GM19023 (cell line): ENCODE measurements at regions not wholly inside any gene's neighbourhood (a gene's known extent, or its start where the extent isn't known, plus 50 kb on each side); places are given as distances from the start of the nearest gene placed in this dataset.
A peak's percentile ranks its signal among the peaks of the same experiment; 100 is the strongest.

Experiments used
- ATAC-seq: cut with Tn5 transposase; IDR thresholded peaks from one replicate; pipeline ENCODE4 v1.9.1; 2021; ENCODE audit warnings: mild to moderate bottlenecking, moderate library complexity; ENCODE audit not compliant: unreplicated experiment

- no peak for ATAC-seq
Measured at GRCh38 chr4:100970414-100970813, 376.9 kb downstream of the PPP3CA start.

GRCh38 chr4:100969925-100970324, 377.4 kb downstream of the PPP3CA start:
- no peak for ATAC-seq

GRCh38 chr4:100968046-100968445, 379.3 kb downstream of the PPP3CA start:
- ATAC-seq = no peak

GRCh38 chr4:100963627-100964026, 383.7 kb downstream of the PPP3CA start:
- no peak for ATAC-seq

GRCh38 chr4:100962698-100963097, 384.6 kb downstream of the PPP3CA start:
- peak; percentile 54 for ATAC-seq

- no peak for ATAC-seq
Measured at GRCh38 chr4:100960232-100960631, 387.1 kb downstream of the PPP3CA start.

DNA sequence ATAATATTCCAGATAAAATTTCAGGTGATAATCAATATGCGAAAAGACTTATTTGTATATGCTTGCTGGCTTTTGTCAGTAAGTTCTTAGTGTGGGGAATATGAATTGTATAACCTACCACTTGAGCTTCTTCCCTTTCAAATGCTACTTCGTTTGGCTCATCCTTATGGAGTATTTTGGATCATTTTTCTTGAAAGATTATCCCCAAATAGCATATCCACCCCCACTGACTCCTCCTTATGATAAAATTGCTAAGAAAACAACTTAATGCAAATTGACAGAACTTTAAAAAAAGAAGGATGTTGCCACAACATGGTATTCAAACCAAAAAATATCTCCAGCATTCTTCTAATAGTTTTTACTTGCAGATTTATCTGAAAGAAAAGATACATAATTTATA, 393.3 kb downstream of the PPP3CA start:
- no peak for ATAC-seq

DNA sequence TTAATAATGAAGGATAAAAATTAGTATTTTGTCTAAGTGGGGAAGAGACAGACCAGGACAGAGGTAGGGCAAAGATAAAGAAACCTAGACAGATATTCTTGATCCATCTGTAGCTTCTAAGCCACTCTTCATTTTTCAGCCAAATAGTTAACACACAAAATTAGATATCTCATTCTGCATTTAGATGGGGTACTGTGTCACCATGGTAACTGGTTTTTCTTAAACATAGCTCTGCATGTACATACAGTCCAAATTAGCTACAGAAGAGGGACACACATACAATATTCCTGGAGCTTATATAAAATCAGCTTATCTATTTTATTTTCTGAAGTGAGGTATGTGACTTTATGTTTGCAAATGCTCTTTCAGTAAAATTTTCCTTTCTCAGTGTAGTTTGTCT, 393.7 kb downstream of the PPP3CA start:
- ATAC-seq = no peak

DNA sequence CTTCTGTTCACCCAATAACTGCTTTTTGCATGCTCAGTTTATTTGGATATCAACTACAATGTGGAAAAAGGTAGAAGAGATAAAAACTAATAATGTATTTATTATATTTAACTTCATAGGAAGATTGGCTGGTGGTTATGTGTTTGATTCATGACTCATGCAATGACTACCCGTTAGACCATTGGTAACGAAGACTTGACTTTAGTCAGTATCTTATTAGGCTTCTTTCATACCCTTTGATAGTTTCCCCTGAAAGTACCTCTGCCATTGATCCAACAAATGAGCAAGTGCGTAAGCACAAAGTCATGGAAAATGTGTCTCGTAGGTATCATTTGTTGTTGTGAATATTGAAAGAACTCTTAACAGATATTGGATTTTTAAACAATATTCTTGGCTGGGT, 394.7 kb downstream of the PPP3CA start:
- no peak for ATAC-seq

- ATAC-seq = no peak
Measured at GRCh38 chr4:100949350-100949935, 397.9 kb downstream of the PPP3CA start.

DNA sequence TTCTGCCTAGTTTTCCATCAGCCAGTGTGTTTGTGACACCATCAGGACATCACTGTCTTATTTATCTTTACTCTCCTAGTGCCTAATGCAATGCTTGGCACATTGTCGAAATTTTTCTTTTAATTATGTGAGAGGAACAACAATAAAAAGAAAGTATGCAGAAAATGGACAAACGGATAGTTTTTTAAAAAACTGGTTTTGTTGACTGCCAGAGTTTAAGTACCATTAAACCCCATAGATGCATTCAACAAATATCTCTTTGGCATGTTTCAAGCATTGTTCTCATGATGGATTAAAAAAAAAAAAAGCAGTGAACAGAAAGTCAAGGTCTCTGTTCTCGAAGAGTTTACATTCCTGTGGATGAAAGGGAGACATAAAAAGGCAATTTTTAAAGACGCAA, 398.4 kb downstream of the PPP3CA start:
- no peak for ATAC-seq

GRCh38 chr4:100945789-100946188, 401.5 kb downstream of the PPP3CA start:
- ATAC-seq = no peak

GRCh38 chr4:100938698-100939097, 408.6 kb downstream of the PPP3CA start:
- no peak for ATAC-seq

- ATAC-seq = no peak
Measured at GRCh38 chr4:100936661-100937375, 410.5 kb downstream of the PPP3CA start.

- ATAC-seq = no peak
Measured at GRCh38 chr4:100935090-100935489, 412.2 kb downstream of the PPP3CA start.

DNA sequence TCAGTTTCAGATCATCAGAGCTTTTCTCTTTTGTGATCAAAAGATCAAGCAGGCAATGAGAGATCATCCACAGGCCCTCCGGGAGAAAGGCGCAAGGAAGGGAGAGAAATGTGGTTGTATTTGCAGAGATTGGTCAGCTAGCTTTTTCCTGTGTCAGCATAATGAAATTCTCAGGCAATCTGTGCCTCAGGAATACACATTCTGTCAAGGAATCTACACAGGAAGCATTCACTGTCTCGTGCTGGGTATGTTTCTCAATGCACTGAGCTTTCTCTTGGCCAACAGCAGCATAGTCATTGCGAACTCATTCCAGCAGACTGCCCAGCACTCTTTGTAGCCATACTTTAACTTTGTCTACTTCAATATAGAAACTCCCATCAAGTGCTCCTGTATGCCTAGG, 413.7 kb downstream of the PPP3CA start:
- no peak for ATAC-seq

DNA sequence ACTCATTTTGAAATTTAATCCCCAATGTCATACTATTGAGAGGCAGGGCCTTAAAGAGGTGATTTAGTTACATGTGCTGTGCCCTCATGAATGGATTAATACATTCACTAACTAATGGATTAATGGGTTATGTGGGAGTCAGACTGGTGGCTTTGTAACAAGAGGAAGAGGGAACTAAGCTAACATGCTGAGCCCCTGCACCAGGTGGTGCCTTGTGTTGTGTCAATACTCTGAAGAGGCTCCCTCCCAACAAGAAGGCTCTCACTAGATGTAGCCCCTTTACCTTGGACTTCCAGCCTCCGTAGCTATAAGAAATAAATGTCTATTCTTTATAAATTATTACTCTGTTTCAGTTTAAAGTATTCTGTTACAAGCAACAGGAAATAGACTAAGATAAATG, 411.9 kb upstream of the EMCN start:
- ATAC-seq = no peak

DNA sequence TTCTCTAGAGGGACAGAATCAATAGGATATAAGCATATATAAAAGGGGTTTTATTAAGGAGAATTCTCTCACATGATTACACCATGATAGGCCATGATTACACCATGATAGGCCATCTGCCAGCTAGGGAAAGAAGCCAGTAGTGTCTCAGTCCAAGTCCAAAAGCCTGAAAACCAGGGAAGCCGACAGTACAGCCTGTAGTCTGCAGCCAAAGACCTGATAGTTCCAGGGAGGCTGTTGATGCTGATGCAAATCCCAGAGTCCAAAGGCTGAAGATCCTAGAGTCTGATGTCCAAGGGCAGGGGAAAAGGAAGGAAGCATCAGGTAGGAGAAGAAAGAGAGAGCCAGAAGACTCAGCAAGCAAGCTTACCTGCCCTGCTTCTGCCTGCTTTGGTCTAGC, 411.3 kb upstream of the EMCN start:
- no peak for ATAC-seq

DNA sequence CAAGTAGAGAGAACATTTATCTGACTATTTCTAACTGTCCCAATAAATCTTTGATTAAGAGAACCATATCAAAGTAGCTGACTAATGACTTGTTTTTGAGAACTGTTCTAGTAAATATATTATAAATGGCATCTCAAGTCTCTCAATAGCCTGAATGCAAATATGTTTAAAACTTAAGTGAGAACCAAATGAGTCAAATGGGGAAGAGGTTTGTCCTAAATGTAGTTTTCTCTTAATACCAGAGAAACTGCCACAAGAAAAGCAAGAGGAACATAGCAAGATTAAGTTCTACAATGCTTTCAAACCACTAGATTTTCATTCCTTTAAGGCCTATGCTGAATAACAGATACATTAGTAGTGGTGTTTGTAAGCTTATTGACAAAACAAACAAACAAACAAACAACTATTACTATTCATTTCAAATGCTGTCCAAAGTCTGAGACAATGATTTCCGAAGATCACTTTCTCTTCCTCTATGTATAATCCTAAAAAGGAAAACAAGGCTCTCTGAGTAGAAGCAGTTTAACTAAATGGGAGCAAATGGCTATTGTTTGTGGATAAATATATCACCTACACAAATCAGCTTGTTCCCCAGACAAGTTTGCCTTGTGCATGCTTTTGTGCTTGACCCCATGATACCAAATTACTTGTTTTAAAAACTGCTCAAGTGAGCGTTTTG, 408.4 kb upstream of the EMCN start:
- no peak for ATAC-seq

GRCh38 chr4:100913685-100914084, 395.9 kb upstream of the EMCN start:
- ATAC-seq = no peak

GRCh38 chr4:100908540-100908939, 390.7 kb upstream of the EMCN start:
- no peak for ATAC-seq
